K562 (cell line): ENCODE measurements at regions not wholly inside any gene's neighbourhood (a gene's known extent, or its start where the extent isn't known, plus 50 kb on each side); places are given as distances from the start of the nearest gene placed in this dataset.

Source experiments
- ATAC-seq: fragments of 200-7000 bp; cut with Tn5 transposase; 3 replicates; pipeline ENCODE4 v1.9.1; 2020; ENCODE audit warnings: moderate library complexity
- BruUV-seq: library from RNA; stranded (reverse); fragments of 400-500 nt; replicated peaks from 2 replicates; lab custom pipeline; 2021; lab: Mats Ljungman, UMichigan
- CTCF ChIA-PET: fragments of 300-600 bp; formaldehyde crosslinking; extraction: SDS; loops from one replicate; lab custom pipeline; 2021; ENCODE audit warnings: low intra/inter-chr PET ratio; lab: Yijun Ruan, JAX
- POLR2A ChIA-PET: fragments of 300-600, 350-650 bp; sonication (Branson Sonifier 250); formaldehyde crosslinking; extraction: SDS; loops from one replicate; lab custom pipeline; 2021; ENCODE audit warnings: antibody characterized with exemption, inconsistent platforms; lab: Yijun Ruan, JAX
- DNase-seq, 4 experiments: peaks; one replicate each; pipeline versions ENCODE4 v3.0.0 to v3.0.0-alpha.2; 2011 to 2018; ENCODE audit warnings: low spot score in 3 of 4, mixed read lengths in 3 of 4; ENCODE audit errors: extremely low read depth in 1 of 4
- FAIRE-seq: peaks from 2 replicates; lab custom pipeline; 2011; peaks lifted over from hg19 to GRCh38; lab: Jason Lieb, UNC
- H2AFZ ChIP-seq: 2 replicates; pipeline ENCODE4 v1.6.0; 2011; ENCODE audit warnings: low read depth, low read length, control low read depth, inconsistent platforms
- H3K27ac ChIP-seq: fragments of 200-600 bp; 3 replicates; pipeline ENCODE4 v1.8.0; 2011; ENCODE audit warnings: low read depth, mild to moderate bottlenecking, control low read depth, inconsistent platforms, low read length, moderate library complexity, mixed read lengths; ENCODE audit errors: extremely low read depth
- H3K27me3 ChIP-seq, 2 experiments: fragments of 300-600 bp in 1 of 2; 2 replicates in 1 of 2; 3 replicates in 1 of 2; pipeline versions ENCODE4 v1.6.0 to v1.8.0; 2011; ENCODE audit warnings: inconsistent platforms in 2 of 2, low read length in 2 of 2, mild to moderate bottlenecking in 1 of 2, mixed read lengths in 1 of 2, moderate library complexity in 1 of 2; ENCODE audit not compliant: control insufficient read depth in 2 of 2, insufficient read depth in 2 of 2
- H3K36me3 ChIP-seq: fragments of 300-600 bp; 3 replicates; pipeline ENCODE4 v1.8.0; 2011; ENCODE audit warnings: mild to moderate bottlenecking, low read length, inconsistent platforms; ENCODE audit not compliant: control insufficient read depth, insufficient read depth
- H3K4me1 ChIP-seq, 2 experiments: fragments of 200-600 bp in 1 of 2; replicated peaks in 1 of 2; 2 replicates in 1 of 2; 3 replicates in 1 of 2; pipeline versions ENCODE4 v1.5.1 to v1.8.0; 2011; ENCODE audit warnings: inconsistent platforms in 2 of 2, low read length in 2 of 2, mild to moderate bottlenecking in 1 of 2, mixed read lengths in 1 of 2, moderate library complexity in 1 of 2; ENCODE audit not compliant: control insufficient read depth in 2 of 2, insufficient read depth in 2 of 2
- H3K4me2 ChIP-seq: 2 replicates; pipeline ENCODE4 v1.6.1; 2011; ENCODE audit warnings: low read length, control low read depth, inconsistent platforms, mixed read lengths; ENCODE audit not compliant: insufficient read depth
- H3K4me3 ChIP-seq: fragments of 200-600 bp; sonication (generic), shearing (Covaris generic); 2 replicates; pipeline ENCODE4 v1.5.1; 2016; ENCODE audit warnings: control low read depth, inconsistent platforms
- H3K79me2 ChIP-seq: fragments of 200-600 bp; 3 replicates; pipeline ENCODE4 v1.8.0; 2011; ENCODE audit warnings: low read length, inconsistent platforms; ENCODE audit not compliant: control insufficient read depth, insufficient read depth
- H3K9ac ChIP-seq, 2 experiments: 2 replicates each; pipeline versions ENCODE4 v1.6.0 to v1.6.1; 2011; ENCODE audit warnings: low read depth in 2 of 2, low read length in 2 of 2, control low read depth in 1 of 2, inconsistent platforms in 1 of 2, mild to moderate bottlenecking in 1 of 2, mixed read lengths in 1 of 2; ENCODE audit not compliant: insufficient read depth in 1 of 2
- H3K9me1 ChIP-seq: one replicate; pipeline ENCODE4 v1.6.0; 2011; ENCODE audit warnings: inconsistent platforms, mild to moderate bottlenecking, low read length, moderate library complexity; ENCODE audit not compliant: control insufficient read depth, insufficient read depth
- H3K9me3 ChIP-seq: replicated peaks from 2 replicates; pipeline ENCODE4 v1.5.1; 2011; ENCODE audit warnings: low read depth, low read length, inconsistent platforms; ENCODE audit not compliant: control insufficient read depth, insufficient read depth
- H4K20me1 ChIP-seq: replicated peaks from 2 replicates; pipeline ENCODE4 v1.6.1; 2011; ENCODE audit warnings: low read length, inconsistent platforms, mixed read lengths; ENCODE audit not compliant: control insufficient read depth, insufficient read depth
- RAD51 ChIP-seq: fragments of 450-650 bp; IDR thresholded peaks from 2 replicates; pipeline ENCODE4 v1.7.1; 2016; ENCODE audit warnings: low read depth, mild to moderate bottlenecking, borderline replicate concordance
- ZBTB34 ChIP-seq: fragments of 250-450 bp; sonication (Bioruptor Pico); IDR thresholded peaks from 2 replicates; pipeline ENCODE4 v1.8.0; 2021; ENCODE audit warnings: mild to moderate bottlenecking, moderate library complexity
- WGBS: fragments of 100-300 bp; shearing (Covaris generic); methylation state at CpG from one replicate; pipeline ENCODE4 v1.1.6; 2016; ENCODE audit warnings: low coverage, mixed read lengths; ENCODE audit not compliant: insufficient coverage; ENCODE audit errors: missing lambda C conversion rate; 5-methylcytosine and 5-hydroxymethylcytosine counted together
- in situ Hi-C: fragments of 300-500 bp; cut with MboI; formaldehyde crosslinking; loops from 4 replicates; pipeline ENCODE4 v1.15.0; 2018; ENCODE audit warnings: inconsistent platforms, mixed read lengths
- intact Hi-C: fragments of 100-400 bp; cut with micrococcal nuclease; formaldehyde crosslinking; loops from 2 replicates; pipeline ENCODE4 v1.14.2; 2022
- TF ChIP-seq, protein P1 (sequence below): fragments of 450-650 bp; formaldehyde crosslinking; IDR thresholded peaks from 2 replicates; pipeline ENCODE4 v1.4.0; 2020; ENCODE audit warnings: mild to moderate bottlenecking, mixed read lengths

GRCh38 chr18:1811282-1811681 lies 760.0 kb downstream of the METTL4 start:
- Histone ChIP-seq H2AFZ (no peak overlapping the region), H3K27ac (no peak overlapping the region), H3K36me3 (no peaks in the 10 kb centered on the region), H3K9me3 (no peaks in the 10 kb centered on the region), H3K4me3 (no peak overlapping the region), H3K79me2 (no peaks in the 10 kb centered on the region), H4K20me1 (no peaks in the 10 kb centered on the region), H3K4me2 (no peak overlapping the region), H3K4me1 (no peaks in the 10 kb centered on the region)
- WGBS: 3% methylated on average over 5 of the region's 5 CpGs
- CTCF ChIA-PET: no interaction called here
- no peak for DNase-seq
- TF ChIP-seq ZBTB34 (CRISPR knock-in tag) (no peak), RAD51 (peak; percentile 19; the same call in 1 of the 2 replicates)
- TF ChIP-seq, protein P1, sequence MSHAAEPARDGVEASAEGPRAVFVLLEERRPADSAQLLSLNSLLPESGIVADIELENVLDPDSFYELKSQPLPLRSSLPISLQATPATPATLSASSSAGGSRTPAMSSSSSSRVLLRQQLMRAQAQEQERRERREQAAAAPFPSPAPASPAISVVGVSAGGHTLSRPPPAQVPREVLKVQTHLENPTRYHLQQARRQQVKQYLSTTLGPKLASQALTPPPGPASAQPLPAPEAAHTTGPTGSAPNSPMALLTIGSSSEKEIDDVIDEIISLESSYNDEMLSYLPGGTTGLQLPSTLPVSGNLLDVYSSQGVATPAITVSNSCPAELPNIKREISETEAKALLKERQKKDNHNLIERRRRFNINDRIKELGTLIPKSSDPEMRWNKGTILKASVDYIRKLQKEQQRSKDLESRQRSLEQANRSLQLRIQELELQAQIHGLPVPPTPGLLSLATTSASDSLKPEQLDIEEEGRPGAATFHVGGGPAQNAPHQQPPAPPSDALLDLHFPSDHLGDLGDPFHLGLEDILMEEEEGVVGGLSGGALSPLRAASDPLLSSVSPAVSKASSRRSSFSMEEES: peak; percentile 77
- TF ChIP-seq, all 486 proteins: peak for 2
- H3K27me3 ChIP-seq: no peaks in the 10 kb centered on the region
- no TSS peak for BruUV-seq
- intact Hi-C loops (no loop called here), in situ Hi-C loops (no loop called here)
- ATAC-seq (no peak), FAIRE-seq (no peak)
- POLR2A ChIA-PET: no interaction called here
- no peak overlapping the region for H3K9ac ChIP-seq
- H3K9me1 ChIP-seq: no peaks in the 10 kb centered on the region
